ENCODE measurements at regions not wholly inside any gene's neighbourhood (a gene's known extent, or its start where the extent isn't known, plus 50 kb on each side); places are given as distances from the start of the nearest gene placed in this dataset.
"Not testable (repeated sequence)": the region's sequence is repeated elsewhere in the genome, so short reads cannot be mapped to it uniquely, and the experiment has no call there.

GRCh38 chr12:75685617-75686225 is 174.3 kb upstream of the KRR1 start:
- Mint-ChIP-seq H3K9me3 (peaks cover 0 to 8% of the 10 kb centered on the region in 2 donors), H3K27me3 (peaks cover 15% of the 10 kb centered on the region), H3K27ac (peak overlapping the region in 1 of 2 donors; percentile 83), H3K4me1 (peaks cover 9% of the 10 kb centered on the region), H3K4me3 (no peak overlapping the region)
- DNase-seq (no peak), ATAC-seq (no peak)

DNA sequence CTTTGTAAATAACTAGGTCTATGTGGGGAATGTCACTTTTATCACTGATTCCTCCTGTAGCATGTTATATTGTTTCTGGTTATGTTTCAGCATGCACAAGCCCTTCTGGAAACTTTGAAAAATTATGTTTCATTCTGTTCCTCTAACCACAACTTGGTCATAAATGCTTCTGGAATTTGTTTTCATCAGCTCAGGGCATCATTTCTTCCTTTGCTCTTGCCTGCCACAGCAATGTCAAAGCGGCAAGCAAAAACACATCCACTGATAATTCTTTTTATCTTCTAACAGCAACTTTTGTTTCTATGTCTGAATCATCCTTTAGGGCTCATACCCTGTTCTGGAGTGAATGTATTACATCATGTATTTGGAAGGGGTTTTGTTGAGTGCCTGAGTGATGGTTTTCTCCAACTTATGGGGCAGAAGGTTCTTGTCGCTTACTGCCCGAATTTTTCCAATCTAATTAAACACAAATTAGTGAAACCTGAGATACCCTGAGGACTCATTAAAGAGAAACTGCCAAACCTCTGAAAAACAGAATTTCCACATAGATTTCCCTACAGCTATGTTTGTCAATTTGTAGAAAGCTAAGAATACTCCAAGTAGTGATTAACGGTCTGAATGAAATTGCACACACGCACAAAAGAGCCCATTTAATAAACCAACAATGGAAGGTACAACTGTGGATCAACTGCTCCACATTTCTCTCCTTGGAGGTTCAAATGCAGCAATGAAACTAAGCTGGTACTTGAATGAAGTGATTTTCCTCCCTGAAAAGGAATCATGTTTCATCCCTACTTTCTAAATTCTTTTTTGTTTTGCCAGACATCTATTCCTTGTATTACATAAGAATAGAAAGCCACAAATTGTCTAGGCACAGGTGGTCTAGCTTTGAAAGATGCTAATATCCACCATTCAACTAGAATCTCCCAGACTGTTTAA is 173.5 kb upstream of the KRR1 start:
- peaks cover 9% of the 10 kb centered on the region for H3K4me1 Mint-ChIP-seq
- peaks cover 15% of the 10 kb centered on the region for H3K27me3 Mint-ChIP-seq
- DNase-seq (no peak), ATAC-seq (peak; percentile 48)
- peak overlapping the region; percentile 40 to 83 for H3K27ac Mint-ChIP-seq
- H3K4me3 Mint-ChIP-seq = no peak overlapping the region
- peaks cover 0 to 8% of the 10 kb centered on the region in 2 donors for H3K9me3 Mint-ChIP-seq

GRCh38 chr12:75683995-75684586 is 172.7 kb upstream of the KRR1 start:
- not testable (repeated sequence) for DNase-seq, H3K9me3 Mint-ChIP-seq, ATAC-seq, H3K4me1 Mint-ChIP-seq, H3K4me3 Mint-ChIP-seq
- H3K27ac Mint-ChIP-seq = peak overlapping the region in 1 of 2 donors; percentile 10
- peaks cover 15% of the 10 kb centered on the region for H3K27me3 Mint-ChIP-seq

DNA sequence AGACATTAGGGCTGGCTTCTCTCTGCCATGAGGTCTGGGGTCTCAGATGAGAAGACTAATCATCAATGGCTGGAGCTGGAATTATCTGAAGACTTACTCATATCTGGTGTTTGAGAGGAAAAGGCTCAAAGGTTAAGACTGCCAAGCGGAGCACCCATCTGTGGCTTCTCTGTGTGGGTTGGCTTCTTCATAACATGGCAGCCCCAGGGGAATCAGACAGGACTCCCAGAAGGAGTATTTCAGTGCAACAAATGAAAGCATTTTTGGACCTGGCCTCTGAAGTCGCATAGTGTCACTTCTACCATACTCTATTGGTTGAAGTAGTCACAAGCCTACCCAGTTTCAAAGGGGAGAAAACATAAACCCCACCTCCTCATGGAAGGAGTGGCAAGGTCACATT is 171.8 kb upstream of the KRR1 start:
- DNase-seq (no peak), ATAC-seq (no peak)
- Mint-ChIP-seq H3K27me3 (peaks cover 17% of the 10 kb centered on the region), H3K27ac (no peak overlapping the region), H3K4me3 (no peak overlapping the region), H3K9me3 (peaks cover 0 to 8% of the 10 kb centered on the region in 2 donors), H3K4me1 (peaks cover 9% of the 10 kb centered on the region)

GRCh38 chr12:75677522-75677921 is 166.1 kb upstream of the KRR1 start:
- no peak overlapping the region for H3K27ac Mint-ChIP-seq
- no peak overlapping the region for H3K4me3 Mint-ChIP-seq
- H3K4me1 Mint-ChIP-seq = no peaks in the 10 kb centered on the region
- DNase-seq (no peak), ATAC-seq (no peak)
- peaks cover 11% of the 10 kb centered on the region for H3K27me3 Mint-ChIP-seq
- H3K9me3 Mint-ChIP-seq = peaks cover 0 to 8% of the 10 kb centered on the region in 2 donors

DNA sequence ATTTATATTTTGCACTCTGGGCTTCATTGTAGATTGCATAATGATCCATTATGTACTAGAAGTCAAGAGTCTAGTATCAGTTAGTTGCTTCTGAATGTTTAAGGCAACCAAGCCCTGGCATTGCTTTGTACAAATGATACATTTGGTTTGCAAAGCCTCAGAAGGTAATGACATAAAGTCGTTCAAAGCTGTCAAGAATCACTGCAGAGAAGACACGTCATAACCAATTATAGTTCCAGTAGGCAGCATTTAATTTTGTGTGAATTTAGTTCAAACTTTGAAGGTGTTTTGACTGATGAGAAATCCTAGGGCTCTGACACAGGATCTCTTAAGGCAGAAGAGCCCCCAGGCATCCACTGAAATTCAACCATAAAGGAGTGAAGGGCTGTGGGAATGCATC is 163.0 kb upstream of the KRR1 start:
- H3K9me3 Mint-ChIP-seq = no peaks in the 10 kb centered on the region
- peaks cover 11% of the 10 kb centered on the region for H3K27me3 Mint-ChIP-seq
- ATAC-seq (no peak), DNase-seq (no peak)
- no peak overlapping the region for H3K27ac Mint-ChIP-seq
- no peak overlapping the region for H3K4me3 Mint-ChIP-seq
- no peaks in the 10 kb centered on the region for H3K4me1 Mint-ChIP-seq

DNA sequence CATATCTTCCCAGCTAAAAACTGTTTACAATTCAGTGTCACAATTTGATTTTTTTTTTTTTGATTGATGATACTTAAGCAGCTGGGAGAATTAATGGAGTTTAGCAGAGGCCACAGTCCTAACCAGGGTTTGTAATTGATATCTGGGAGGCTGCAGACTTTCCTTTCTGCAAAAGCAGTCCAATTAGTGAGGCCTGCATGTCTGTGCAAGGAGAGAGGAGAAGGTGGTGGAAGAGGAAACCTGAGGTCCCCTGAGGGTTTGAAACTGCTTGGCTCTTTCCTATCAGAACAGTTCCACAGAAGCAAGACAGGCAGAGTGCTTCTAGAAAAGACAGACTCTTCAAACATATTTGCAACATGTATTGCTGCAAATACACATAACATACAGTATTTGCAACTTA is 160.8 kb upstream of the KRR1 start:
- no peak for ATAC-seq
- H3K27ac Mint-ChIP-seq = no peak overlapping the region
- no peak overlapping the region for H3K4me3 Mint-ChIP-seq
- no peak for DNase-seq
- H3K4me1 Mint-ChIP-seq = no peaks in the 10 kb centered on the region
- no peaks in the 10 kb centered on the region for H3K9me3 Mint-ChIP-seq
- no peaks in the 10 kb centered on the region for H3K27me3 Mint-ChIP-seq

GRCh38 chr12:75670216-75670615 is 158.8 kb upstream of the KRR1 start:
- Mint-ChIP-seq H3K4me3 (no peak overlapping the region), H3K27ac (no peak overlapping the region), H3K27me3 (no peaks in the 10 kb centered on the region), H3K4me1 (no peaks in the 10 kb centered on the region), H3K9me3 (no peaks in the 10 kb centered on the region)
- DNase-seq (no peak), ATAC-seq (no peak)

- H3K4me3 Mint-ChIP-seq = no peak overlapping the region
- no peak overlapping the region for H3K27ac Mint-ChIP-seq
- H3K27me3 Mint-ChIP-seq = no peaks in the 10 kb centered on the region
- no peak for ATAC-seq
- no peaks in the 10 kb centered on the region for H3K4me1 Mint-ChIP-seq
- no peak for DNase-seq
- H3K9me3 Mint-ChIP-seq = no peaks in the 10 kb centered on the region
Measured at GRCh38 chr12:75666939-75667334, 155.5 kb upstream of the KRR1 start.

DNA sequence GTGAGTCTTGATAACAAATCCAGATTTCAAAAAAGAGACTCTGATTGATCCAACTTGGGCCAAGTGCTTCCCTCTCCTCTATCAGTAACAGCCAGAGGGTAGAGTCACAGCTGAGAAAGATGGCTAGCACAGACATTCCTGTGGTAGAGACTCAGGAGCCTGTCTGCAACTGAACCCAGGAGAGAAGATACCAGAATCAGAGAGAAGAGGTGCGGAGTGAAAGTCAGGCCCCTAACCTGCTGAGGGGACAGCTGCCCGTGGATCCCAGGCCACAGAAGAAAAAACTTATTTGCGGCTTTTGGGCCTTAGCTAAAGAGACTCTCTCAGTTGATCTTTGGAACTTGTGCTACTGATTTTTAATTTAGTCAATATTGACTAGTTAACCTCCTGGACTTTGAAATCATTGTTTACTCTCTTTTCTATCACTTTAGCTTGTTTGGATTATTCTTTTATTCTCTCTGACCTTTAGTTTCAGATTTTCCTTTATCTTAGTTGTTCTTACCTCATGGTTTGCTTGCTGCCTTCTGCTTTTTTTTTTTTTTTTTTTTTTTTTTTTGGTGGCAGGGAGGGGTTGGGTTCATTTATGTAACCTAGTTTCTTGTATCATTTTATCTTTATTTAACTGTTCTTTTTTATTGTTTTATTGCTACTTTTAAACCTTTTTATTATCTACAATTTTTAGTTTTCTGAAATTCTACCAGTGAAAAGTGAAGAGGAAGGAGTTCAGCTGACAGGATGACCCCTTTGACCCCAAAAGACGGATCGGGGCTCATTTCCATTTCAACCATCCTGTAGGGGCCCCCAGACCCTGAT is 154.9 kb upstream of the KRR1 start:
- Mint-ChIP-seq H3K4me3 (no peak overlapping the region), H3K4me1 (no peaks in the 10 kb centered on the region), H3K9me3 (no peaks in the 10 kb centered on the region), H3K27ac (no peak overlapping the region), H3K27me3 (no peaks in the 10 kb centered on the region)
- DNase-seq (no peak), ATAC-seq (no peak)

DNA sequence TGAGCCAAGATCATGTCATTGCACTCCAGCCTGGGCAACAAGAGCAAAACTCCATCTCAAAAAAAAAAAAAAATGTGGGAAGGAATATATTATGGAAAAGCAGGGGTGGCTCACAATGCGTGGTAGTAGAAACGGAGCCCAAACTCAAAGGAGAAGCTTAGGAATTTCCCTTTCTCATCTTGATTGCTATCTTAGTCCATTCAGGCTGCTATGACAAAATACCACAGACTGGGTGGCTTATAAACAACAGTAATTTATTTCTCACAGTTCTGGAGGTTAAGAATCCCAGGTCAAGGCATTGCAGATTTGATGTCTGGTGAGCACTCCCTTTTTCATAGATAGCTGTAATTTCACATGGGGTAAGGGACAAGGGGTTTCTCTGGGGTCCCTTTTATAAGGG is 153.8 kb upstream of the KRR1 start:
- Mint-ChIP-seq H3K27me3 (no peaks in the 10 kb centered on the region), H3K27ac (no peak overlapping the region), H3K4me3 (no peak overlapping the region), H3K9me3 (no peaks in the 10 kb centered on the region), H3K4me1 (no peaks in the 10 kb centered on the region)
- ATAC-seq (no peak), DNase-seq (no peak)

- no peak for ATAC-seq
- DNase-seq = no peak
- Mint-ChIP-seq H3K4me1 (no peaks in the 10 kb centered on the region), H3K9me3 (no peaks in the 10 kb centered on the region), H3K4me3 (no peak overlapping the region), H3K27me3 (no peaks in the 10 kb centered on the region), H3K27ac (no peak overlapping the region)
Measured at GRCh38 chr12:75662511-75663159, 151.2 kb upstream of the KRR1 start.

GRCh38 chr12:75661908-75662307 is 150.5 kb upstream of the KRR1 start:
- H3K27me3 Mint-ChIP-seq = no peaks in the 10 kb centered on the region
- H3K4me1 Mint-ChIP-seq = no peaks in the 10 kb centered on the region
- H3K27ac Mint-ChIP-seq = no peak overlapping the region
- H3K9me3 Mint-ChIP-seq = no peaks in the 10 kb centered on the region
- no peak overlapping the region for H3K4me3 Mint-ChIP-seq
- no peak for ATAC-seq
- DNase-seq = no peak

GRCh38 chr12:75660805-75661404 is 149.5 kb upstream of the KRR1 start:
- H3K27ac Mint-ChIP-seq = no peak overlapping the region
- no peaks in the 10 kb centered on the region for H3K9me3 Mint-ChIP-seq
- peak; percentile 41 for ATAC-seq
- DNase-seq = no peak
- no peaks in the 10 kb centered on the region for H3K27me3 Mint-ChIP-seq
- peaks cover 2% of the 10 kb centered on the region for H3K4me1 Mint-ChIP-seq
- H3K4me3 Mint-ChIP-seq = no peak overlapping the region

DNA sequence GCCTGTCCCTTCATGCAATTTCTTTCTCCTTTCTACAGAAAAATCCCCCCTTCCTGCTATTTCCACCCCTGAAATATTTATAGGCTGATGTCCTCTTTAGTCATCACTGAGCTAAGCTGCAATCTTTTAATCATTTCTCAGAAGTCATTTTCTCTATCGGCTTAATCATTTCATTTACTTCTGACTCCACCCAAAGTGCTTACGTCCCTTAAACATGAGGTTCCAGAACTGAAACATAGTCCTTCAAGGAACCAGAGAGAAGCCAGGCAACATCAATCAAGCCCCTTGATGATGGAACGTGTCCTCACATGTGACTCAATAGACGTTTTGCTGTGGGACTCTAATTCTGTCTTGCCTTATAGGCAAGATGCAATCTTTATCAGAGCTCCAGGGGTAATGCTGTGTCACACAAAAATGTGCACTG is 148.7 kb upstream of the KRR1 start:
- peaks cover 9% of the 10 kb centered on the region for H3K4me1 Mint-ChIP-seq
- no peak overlapping the region for H3K4me3 Mint-ChIP-seq
- H3K27me3 Mint-ChIP-seq = no peaks in the 10 kb centered on the region
- ATAC-seq (peak; percentile 51), DNase-seq (no peak)
- H3K9me3 Mint-ChIP-seq = no peaks in the 10 kb centered on the region
- no peak overlapping the region for H3K27ac Mint-ChIP-seq
